Heart left ventricle (tissue), 16 donors: ENCODE measurements at regions not wholly inside any gene's neighbourhood (a gene's known extent, or its start where the extent isn't known, plus 50 kb on each side); places are given as distances from the start of the nearest gene placed in this dataset.

Source experiments
- ATAC-seq, 4 donors: fragments of 200-7000 bp; cut with Tn5 transposase; one replicate each; pipeline ENCODE4 v1.9.1; 2020 to 2022; ENCODE audit warnings: moderate library complexity in 4 of 4, mild to moderate bottlenecking in 3 of 4, moderate number of reproducible peaks in 1 of 4
- DNase-seq, 5 donors: peaks; one replicate each; pipeline ENCODE4 v3.0.0-alpha.2; 2020
- H3K27ac ChIP-seq, 12 donors: fragments of 200-600 bp; sonication (generic) in 4 of 12; one replicate each; pipeline versions ENCODE4 v1.5.0 to v1.8.0; 2016 to 2022; ENCODE audit warnings: mild to moderate bottlenecking in 2 of 12
- H3K27me3 ChIP-seq, 9 donors: fragments of 200-600 bp; sonication (generic) in 2 of 9; one replicate each; pipeline versions ENCODE4 v1.5.1 to v1.8.0; 2016 to 2022; ENCODE audit warnings: mild to moderate bottlenecking in 3 of 9
- H3K36me3 ChIP-seq, 9 donors: fragments of 200-600 bp; sonication (generic) in 2 of 9; one replicate each; pipeline versions ENCODE4 v1.5.0 to v1.8.0; 2018 to 2022; ENCODE audit warnings: mild to moderate bottlenecking in 2 of 9
- H3K4me1 ChIP-seq, 12 donors: fragments of 200-600 bp; sonication (generic) in 4 of 12; one replicate each; pipeline versions ENCODE4 v1.5.0 to v1.8.0; 2016 to 2022; ENCODE audit warnings: mild to moderate bottlenecking in 3 of 12
- H3K4me3 ChIP-seq, 12 donors: fragments of 200-600 bp; sonication (generic) in 4 of 12; one replicate each; pipeline versions ENCODE4 v1.5.0 to v1.8.0; 2017 to 2022; ENCODE audit warnings: mild to moderate bottlenecking in 9 of 12, moderate library complexity in 4 of 12
- H3K9me3 ChIP-seq, 12 donors: fragments of 200-600 bp; sonication (generic) in 4 of 12; one replicate each; pipeline versions ENCODE4 v1.5.0 to v1.8.0; 2016 to 2022; ENCODE audit warnings: mild to moderate bottlenecking in 1 of 12
- POLR2A ChIP-seq, 2 donors: fragments of 450-650 bp; IDR thresholded peaks; one replicate each; pipeline ENCODE4 v1.6.1; 2017; ENCODE audit warnings: antibody characterized with exemption in 2 of 2, mild to moderate bottlenecking in 2 of 2, moderate library complexity in 2 of 2
- WGBS, 4 donors: extraction: QIAGEN DNeasy Blood & Tissue Kit in 2 of 4; methylation state at CpG; one replicate each; pipeline versions ENCODE4 v1.1.5 to v1.1.7; 2013 to 2018; 5-methylcytosine and 5-hydroxymethylcytosine counted together
- intact Hi-C, 10 donors: fragments of 100-400 bp; cut with DNase I; formaldehyde crosslinking; loops; one replicate each; pipeline versions ENCODE4 v1.11.1 to v1.14.2; 2022
- TF ChIP-seq, protein P1 (sequence below), 12 donors: fragments of 200-600 bp; sonication (generic) in 4 of 12; IDR thresholded peaks; one replicate each; pipeline versions ENCODE4 v1.5.0 to v1.8.0; 2018 to 2022; ENCODE audit warnings: antibody characterized with exemption in 12 of 12, mild to moderate bottlenecking in 5 of 12
- donor health status: ischemic (EF 13 %, LVEDD 7.1; RV severe dilation, severe dysfunction).
- donor health status: healthy with polysubstance abuse.
- donor health status: DM: no; HTN: yes; CAD: no.
- donor health status: DM: no; HTN: no; CAD: no.
- donor health status: ischemic (EF 25% LVEDD 6.9; RV normal size, moderate dysfunction).
- donor health status: ischemic (EF 25% LVEDD 5.7; RV mildly dilated, moderate dysfunction).
- donor health status: healthy.
- donor health status: DM: yes; HTN: yes; CAD: no.
- donor health status: ischemic (EF 35%, LVEDD 5.7; RV mildly dilated, moderate dysfunction).
- donor health status: nonischemic (EF 11% LVEDD 7.7; RV severe dilation, severe dysfunction).
- donor health status: DM: yes; HTN: yes; CAD: no.
- donor health status: PGD.
- donor health status: ischemic (EF 29% LVEDD 5.4; RV normal size, mild dysfunction).
- donor health status: nonischemic (EF 23%, LVEDD 6.1; RV moderate dilation, normal function).

DNA sequence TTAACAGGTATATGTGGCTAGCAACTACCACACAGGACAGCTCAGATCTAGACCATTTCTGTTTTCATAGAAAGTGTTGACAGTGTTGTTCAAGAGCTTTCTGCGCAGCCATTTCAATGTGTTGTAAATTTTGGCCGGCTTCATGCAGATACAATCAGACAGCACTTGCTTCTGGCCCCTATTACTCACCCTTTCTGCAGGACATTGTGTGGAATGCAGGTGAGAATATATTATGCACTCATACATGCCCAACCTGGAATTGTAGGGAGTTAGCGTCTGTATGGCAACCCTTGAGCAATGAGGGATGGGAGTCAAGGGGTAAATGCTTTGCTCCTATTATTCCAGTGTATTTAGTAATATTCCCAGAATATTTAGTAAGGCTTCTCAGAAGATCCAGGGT is 180.9 kb upstream of the PLXNA2 start:
- Histone ChIP-seq H3K9me3 (peaks cover 0 to 8% (median 0%) of the 10 kb centered on the region in 12 donors), H3K4me1 (no peaks in the 10 kb centered on the region), H3K27me3 (no peaks in the 10 kb centered on the region), H3K27ac (no peak overlapping the region), H3K4me3 (no peak overlapping the region), H3K36me3 (no peaks in the 10 kb centered on the region)
- no peak for DNase-seq
- no peak for ATAC-seq
- TF ChIP-seq, protein P1, sequence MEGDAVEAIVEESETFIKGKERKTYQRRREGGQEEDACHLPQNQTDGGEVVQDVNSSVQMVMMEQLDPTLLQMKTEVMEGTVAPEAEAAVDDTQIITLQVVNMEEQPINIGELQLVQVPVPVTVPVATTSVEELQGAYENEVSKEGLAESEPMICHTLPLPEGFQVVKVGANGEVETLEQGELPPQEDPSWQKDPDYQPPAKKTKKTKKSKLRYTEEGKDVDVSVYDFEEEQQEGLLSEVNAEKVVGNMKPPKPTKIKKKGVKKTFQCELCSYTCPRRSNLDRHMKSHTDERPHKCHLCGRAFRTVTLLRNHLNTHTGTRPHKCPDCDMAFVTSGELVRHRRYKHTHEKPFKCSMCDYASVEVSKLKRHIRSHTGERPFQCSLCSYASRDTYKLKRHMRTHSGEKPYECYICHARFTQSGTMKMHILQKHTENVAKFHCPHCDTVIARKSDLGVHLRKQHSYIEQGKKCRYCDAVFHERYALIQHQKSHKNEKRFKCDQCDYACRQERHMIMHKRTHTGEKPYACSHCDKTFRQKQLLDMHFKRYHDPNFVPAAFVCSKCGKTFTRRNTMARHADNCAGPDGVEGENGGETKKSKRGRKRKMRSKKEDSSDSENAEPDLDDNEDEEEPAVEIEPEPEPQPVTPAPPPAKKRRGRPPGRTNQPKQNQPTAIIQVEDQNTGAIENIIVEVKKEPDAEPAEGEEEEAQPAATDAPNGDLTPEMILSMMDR (IDR thresholded peaks at IDR 0.05), result no peak
- no peak for TF ChIP-seq POLR2A (IDR thresholded peaks at IDR 0.05)
- intact Hi-C loops, result no loop called here
- WGBS, 4 donors, result 96 to 100% (median 97%) methylated on average over 3 of the region's 3 CpGs

DNA sequence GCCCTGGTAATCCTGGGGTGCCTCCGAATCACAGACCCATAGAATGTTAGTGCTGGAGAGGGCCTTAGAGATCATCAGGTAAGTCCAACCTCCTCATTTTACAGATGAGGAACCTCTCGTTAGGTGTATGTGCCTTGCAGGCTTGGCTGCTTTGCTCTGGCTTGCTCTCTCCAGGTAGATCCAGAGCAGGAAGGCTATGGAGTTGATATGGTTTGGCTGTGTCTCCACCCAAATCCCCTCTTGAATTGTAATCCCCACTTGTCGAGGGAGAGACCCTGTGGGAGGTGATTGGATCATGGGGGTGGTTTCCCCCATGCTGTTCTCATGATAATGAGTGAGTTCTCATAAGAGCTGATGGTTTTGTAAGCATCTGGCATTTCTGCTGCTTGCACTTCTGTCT is 186.0 kb upstream of the PLXNA2 start:
- H3K4me1 ChIP-seq, result peaks cover 0 to 4% (median 0%) of the 10 kb centered on the region in 12 donors
- H3K9me3 ChIP-seq, result no peaks in the 10 kb centered on the region
- H3K4me3 ChIP-seq, result no peak overlapping the region
- H3K36me3 ChIP-seq, result no peaks in the 10 kb centered on the region
- TF ChIP-seq POLR2A (IDR thresholded peaks at IDR 0.05), result no peak
- TF ChIP-seq, protein P1 (IDR thresholded peaks at IDR 0.05), result no peak
- no peak for ATAC-seq
- no peaks in the 10 kb centered on the region for H3K27me3 ChIP-seq
- 72 to 81% (median 79%) methylated on average over 3 of the region's 3 CpGs for WGBS, 4 donors
- intact Hi-C loops, result no loop called here
- no peak for DNase-seq
- no peak overlapping the region for H3K27ac ChIP-seq

DNA sequence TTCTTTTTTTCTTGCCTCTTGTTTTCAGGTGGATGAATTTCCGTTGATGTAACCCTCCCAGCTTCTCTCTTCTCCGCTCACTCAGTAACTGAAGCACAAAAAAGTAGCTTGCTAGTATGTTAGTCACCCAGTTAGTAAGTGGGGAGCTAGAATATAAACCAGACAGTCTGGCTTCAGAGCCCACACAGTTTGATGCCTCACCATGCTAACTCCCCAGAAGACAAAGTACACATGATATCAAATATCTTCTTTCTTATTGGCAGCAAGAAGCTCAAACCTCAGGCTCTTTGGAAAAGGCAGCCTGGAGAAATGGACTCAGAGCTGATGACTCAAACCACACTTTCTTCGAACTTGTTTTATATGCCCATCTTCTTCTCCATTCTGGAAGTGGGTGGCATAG is 187.5 kb upstream of the PLXNA2 start:
- intact Hi-C loops, result no loop called here
- Histone ChIP-seq H3K27ac (no peak overlapping the region), H3K4me3 (no peak overlapping the region), H3K27me3 (no peaks in the 10 kb centered on the region), H3K9me3 (no peaks in the 10 kb centered on the region), H3K36me3 (no peaks in the 10 kb centered on the region), H3K4me1 (peaks cover 0 to 4% (median 0%) of the 10 kb centered on the region in 12 donors)
- TF ChIP-seq POLR2A (IDR thresholded peaks at IDR 0.05), result no peak
- TF ChIP-seq, protein P1 (IDR thresholded peaks at IDR 0.05), result no peak
- DNase-seq (no peak), ATAC-seq (no peak)
- WGBS, 4 donors, result 85 to 89% (median 87%) methylated on average over 3 of the region's 3 CpGs

DNA sequence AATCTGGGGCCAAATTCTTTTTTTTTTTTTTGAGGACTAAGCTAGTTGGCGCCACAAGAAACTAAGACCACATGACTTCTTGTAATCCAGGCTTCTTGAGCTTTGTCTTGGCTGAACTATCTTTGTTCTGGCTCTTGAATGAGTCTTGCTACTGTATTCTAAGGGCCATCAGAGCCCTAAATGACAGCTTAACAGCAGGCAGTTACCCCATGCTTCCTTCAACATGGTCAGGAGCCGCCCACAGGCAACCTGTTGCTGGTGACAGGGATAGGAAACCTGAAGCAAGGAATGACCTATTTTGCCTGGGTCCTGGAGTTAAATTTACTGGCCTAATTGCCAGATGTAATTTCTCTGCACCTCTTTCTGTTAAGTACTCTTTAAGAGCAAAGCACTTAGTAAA is 188.2 kb upstream of the PLXNA2 start:
- Histone ChIP-seq H3K4me1 (peaks cover 0 to 4% (median 0%) of the 10 kb centered on the region in 12 donors), H3K9me3 (no peaks in the 10 kb centered on the region), H3K36me3 (no peaks in the 10 kb centered on the region), H3K27ac (no peak overlapping the region), H3K27me3 (no peaks in the 10 kb centered on the region), H3K4me3 (no peak overlapping the region)
- intact Hi-C loops, result no loop called here
- TF ChIP-seq, protein P1 (IDR thresholded peaks at IDR 0.05), result no peak
- TF ChIP-seq POLR2A (IDR thresholded peaks at IDR 0.05), result no peak
- WGBS, 4 donors, result 91 to 100% (median 98%) methylated on average over 2 of the region's 2 CpGs
- ATAC-seq (no peak), DNase-seq (no peak)
